IMR-90 (cell line): ENCODE measurements at regions not wholly inside any gene's neighbourhood (a gene's known extent, or its start where the extent isn't known, plus 50 kb on each side); places are given as distances from the start of the nearest gene placed in this dataset.

ENCODE experiments used
- BHLHE40 ChIP-seq: fragments of 150-350 bp; IDR thresholded peaks from 2 replicates; pipeline ENCODE4 v1.6.1; 2016; ENCODE audit warnings: mild to moderate bottlenecking, low read depth, low read length
- CEBPB ChIP-seq: IDR thresholded peaks from 2 replicates; pipeline ENCODE4 v1.6.1; 2012; ENCODE audit warnings: low read depth, low read length, improper control_type of control experiment
- CHD1 ChIP-seq: IDR thresholded peaks from 2 replicates; pipeline ENCODE4 v1.6.1; 2012; ENCODE audit warnings: low read depth, low read length, improper control_type of control experiment
- ELK1 ChIP-seq: fragments of 150-350 bp; IDR thresholded peaks from 2 replicates; pipeline ENCODE4 v1.6.1; 2016; ENCODE audit warnings: low read depth, mild to moderate bottlenecking, low read length, moderate library complexity, borderline replicate concordance
- FOS ChIP-seq: fragments of 150-350 bp; IDR thresholded peaks from 2 replicates; pipeline ENCODE4 v1.6.1; 2016; ENCODE audit warnings: low read depth, low read length
- MAFK ChIP-seq: IDR thresholded peaks from 2 replicates; pipeline ENCODE4 v1.6.1; 2012; ENCODE audit warnings: low read depth, low read length, improper control_type of control experiment
- MXI1 ChIP-seq: IDR thresholded peaks from 2 replicates; pipeline ENCODE4 v1.6.1; 2012; ENCODE audit warnings: low read depth, mild to moderate bottlenecking, low read length, moderate library complexity, borderline replicate concordance
- NFE2L2 ChIP-seq: fragments of 150-350 bp; IDR thresholded peaks from 2 replicates; pipeline ENCODE4 v1.6.1; 2016; ENCODE audit warnings: low read depth, mild to moderate bottlenecking, low read length
- POLR2A ChIP-seq: IDR thresholded peaks from 2 replicates; pipeline ENCODE4 v1.6.1; 2012; ENCODE audit warnings: mild to moderate bottlenecking, low read depth, low read length
- RAD21 ChIP-seq: IDR thresholded peaks from 2 replicates; pipeline ENCODE4 v1.6.1; 2012; ENCODE audit warnings: low read length, improper control_type of control experiment
- RCOR1 ChIP-seq: IDR thresholded peaks from 2 replicates; pipeline ENCODE4 v1.6.1; 2012; ENCODE audit warnings: mild to moderate bottlenecking, low read length, improper control_type of control experiment; ENCODE audit not compliant: insufficient replicate concordance
- SMC3 ChIP-seq: fragments of 150-350 bp; IDR thresholded peaks from 2 replicates; pipeline ENCODE4 v1.6.1; 2016; ENCODE audit warnings: low read depth, mild to moderate bottlenecking, antibody characterized with exemption, low read length, moderate library complexity
- TF ChIP-seq, protein P1 (sequence below): conservative IDR thresholded peaks from 2 replicates; pipeline ENCODE4 v1.5.1; 2012; ENCODE audit warnings: mild to moderate bottlenecking, low read depth, low read length, improper control_type of control experiment
- TF ChIP-seq, protein P2 (sequence below): fragments of 150-350 bp; IDR thresholded peaks from 2 replicates; pipeline ENCODE4 v1.6.1; 2017; ENCODE audit warnings: mild to moderate bottlenecking, antibody characterized with exemption, low read length, low read depth

- TF ChIP-seq MAFK (no peak), CHD1 (no peak), RCOR1 (no peak), POLR2A (no peak), ELK1 (no peak), NFE2L2 (no peak), FOS (no peak), SMC3 (no peak), BHLHE40 (0 out of 2 replicates have a peak, but pooled peaks have one; percentile 22), RAD21 (no peak; the same call in 1 of the 2 replicates), MXI1 (peak; percentile 41; the same call in 1 of the 2 replicates), CEBPB (peak; percentile 89)
- TF ChIP-seq, protein P1, sequence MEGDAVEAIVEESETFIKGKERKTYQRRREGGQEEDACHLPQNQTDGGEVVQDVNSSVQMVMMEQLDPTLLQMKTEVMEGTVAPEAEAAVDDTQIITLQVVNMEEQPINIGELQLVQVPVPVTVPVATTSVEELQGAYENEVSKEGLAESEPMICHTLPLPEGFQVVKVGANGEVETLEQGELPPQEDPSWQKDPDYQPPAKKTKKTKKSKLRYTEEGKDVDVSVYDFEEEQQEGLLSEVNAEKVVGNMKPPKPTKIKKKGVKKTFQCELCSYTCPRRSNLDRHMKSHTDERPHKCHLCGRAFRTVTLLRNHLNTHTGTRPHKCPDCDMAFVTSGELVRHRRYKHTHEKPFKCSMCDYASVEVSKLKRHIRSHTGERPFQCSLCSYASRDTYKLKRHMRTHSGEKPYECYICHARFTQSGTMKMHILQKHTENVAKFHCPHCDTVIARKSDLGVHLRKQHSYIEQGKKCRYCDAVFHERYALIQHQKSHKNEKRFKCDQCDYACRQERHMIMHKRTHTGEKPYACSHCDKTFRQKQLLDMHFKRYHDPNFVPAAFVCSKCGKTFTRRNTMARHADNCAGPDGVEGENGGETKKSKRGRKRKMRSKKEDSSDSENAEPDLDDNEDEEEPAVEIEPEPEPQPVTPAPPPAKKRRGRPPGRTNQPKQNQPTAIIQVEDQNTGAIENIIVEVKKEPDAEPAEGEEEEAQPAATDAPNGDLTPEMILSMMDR = 0 out of 2 replicates have a peak, but pooled peaks have one; percentile 14
- TF ChIP-seq, protein P2, sequence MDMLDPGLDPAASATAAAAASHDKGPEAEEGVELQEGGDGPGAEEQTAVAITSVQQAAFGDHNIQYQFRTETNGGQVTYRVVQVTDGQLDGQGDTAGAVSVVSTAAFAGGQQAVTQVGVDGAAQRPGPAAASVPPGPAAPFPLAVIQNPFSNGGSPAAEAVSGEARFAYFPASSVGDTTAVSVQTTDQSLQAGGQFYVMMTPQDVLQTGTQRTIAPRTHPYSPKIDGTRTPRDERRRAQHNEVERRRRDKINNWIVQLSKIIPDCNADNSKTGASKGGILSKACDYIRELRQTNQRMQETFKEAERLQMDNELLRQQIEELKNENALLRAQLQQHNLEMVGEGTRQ = no peak
Observed at GRCh38 chr3:23712656-23713559, 92.8 kb upstream of the UBE2E1 start.
